SH-SY5Y (cell line): ENCODE measurements at regions not wholly inside any gene's neighbourhood (a gene's known extent, or its start where the extent isn't known, plus 50 kb on each side); places are given as distances from the start of the nearest gene placed in this dataset.

ENCODE experiments used
- GATA2 ChIP-seq: IDR thresholded peaks from 2 replicates; pipeline ENCODE4 v1.6.1; 2011; ENCODE audit warnings: mild to moderate bottlenecking, low read depth, low read length
- GATA3 ChIP-seq: IDR thresholded peaks from 2 replicates; pipeline ENCODE4 v1.6.1; 2011; ENCODE audit warnings: low read depth, mild to moderate bottlenecking, low read length, moderate library complexity

DNA sequence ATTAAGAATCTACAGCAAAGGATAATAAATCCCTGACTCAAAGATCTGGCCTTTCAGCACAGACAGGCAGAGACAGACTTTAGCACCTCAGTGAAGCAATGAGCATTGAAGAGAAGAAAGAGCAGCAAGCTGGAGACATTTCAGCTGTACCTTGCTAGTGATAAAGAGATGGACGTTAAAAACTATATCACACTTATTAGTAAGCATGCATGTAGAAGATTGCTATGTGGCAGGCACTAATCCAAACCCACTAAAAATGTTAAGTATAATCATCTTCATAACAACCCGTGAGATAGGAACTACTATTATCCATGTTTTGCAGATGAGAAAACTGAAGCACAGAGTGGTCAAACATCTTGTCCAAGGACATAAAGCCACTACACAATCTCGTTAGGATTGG lies 1538.3 kb upstream of the FLRT2 start:
- no peak for TF ChIP-seq GATA2
- no peak for TF ChIP-seq GATA3
